LNCAP (cell line): ENCODE measurements at regions not wholly inside any gene's neighbourhood (a gene's known extent, or its start where the extent isn't known, plus 50 kb on each side); places are given as distances from the start of the nearest gene placed in this dataset.

Source experiments
- CTCF ChIP-seq: fragments of 450-650 bp; IDR thresholded peaks from 2 replicates; pipeline ENCODE4 v1.5.1; 2017; ENCODE audit warnings: mild to moderate bottlenecking

GRCh38 chr6:115554060-115554459, 506.6 kb downstream of the FRK start:
- no peak for TF ChIP-seq CTCF

GRCh38 chr6:115551527-115551926, 509.2 kb downstream of the FRK start:
- TF ChIP-seq CTCF: no peak

GRCh38 chr6:115545672-115545986, 515.1 kb downstream of the FRK start:
- TF ChIP-seq CTCF: peak; percentile 14; the same call in 1 of the 2 replicates

- peak; percentile 67 for TF ChIP-seq CTCF
Measured at GRCh38 chr6:115544765-115545671, 515.7 kb downstream of the FRK start.

- TF ChIP-seq CTCF: no peak
Measured at GRCh38 chr6:115540077-115540869, 520.4 kb downstream of the FRK start.

GRCh38 chr6:115539531-115539930, 521.2 kb downstream of the FRK start:
- TF ChIP-seq CTCF: no peak

- TF ChIP-seq CTCF: no peak
Measured at GRCh38 chr6:115524821-115525220, 535.9 kb downstream of the FRK start.
